IPS-18c (cell line): ENCODE measurements at regions not wholly inside any gene's neighbourhood (a gene's known extent, or its start where the extent isn't known, plus 50 kb on each side); places are given as distances from the start of the nearest gene placed in this dataset.

Source experiments
- H3K4me3 ChIP-seq: 2 replicates; pipeline ENCODE4 v1.7.0; 2013; ENCODE audit warnings: low read depth, mild to moderate bottlenecking, low read length, moderate library complexity; ENCODE audit not compliant: insufficient read depth
- H3K9me3 ChIP-seq: one replicate; pipeline ENCODE4 v1.6.1; 2013; ENCODE audit warnings: mild to moderate bottlenecking, low read length, moderate library complexity; ENCODE audit not compliant: control insufficient read depth, insufficient read depth

- H3K4me3 ChIP-seq, result no peak overlapping the region
Observed at GRCh38 chr4:33536898-33537297, 2707.4 kb downstream of the ARAP2 start.

GRCh38 chr4:33537527-33537926 lies 2706.8 kb downstream of the ARAP2 start:
- H3K9me3 ChIP-seq, result no peaks in the 10 kb centered on the region
- no peak overlapping the region for H3K4me3 ChIP-seq

More at GRCh38 chr4:33536898-33537297, 2707.4 kb downstream of the ARAP2 start:
- H3K9me3 ChIP-seq, result no peaks in the 10 kb centered on the region

- H3K9me3 ChIP-seq, result no peaks in the 10 kb centered on the region
Observed at GRCh38 chr4:33543941-33544450, 2700.3 kb downstream of the ARAP2 start.

GRCh38 chr4:33551244-33551643 lies 2693.1 kb downstream of the ARAP2 start:
- no peak overlapping the region for H3K4me3 ChIP-seq
- no peaks in the 10 kb centered on the region for H3K9me3 ChIP-seq

More at GRCh38 chr4:33543941-33544450, 2700.3 kb downstream of the ARAP2 start:
- H3K4me3 ChIP-seq, result no peak overlapping the region

- Histone ChIP-seq H3K4me3 (no peak overlapping the region), H3K9me3 (no peaks in the 10 kb centered on the region)
Observed at GRCh38 chr4:33561259-33561658, 2683.1 kb downstream of the ARAP2 start.

GRCh38 chr4:33566649-33567048 lies 2677.7 kb downstream of the ARAP2 start:
- no peaks in the 10 kb centered on the region for H3K9me3 ChIP-seq
- no peak overlapping the region for H3K4me3 ChIP-seq

GRCh38 chr4:33577791-33578190 lies 2666.5 kb downstream of the ARAP2 start:
- Histone ChIP-seq H3K4me3 (no peak overlapping the region), H3K9me3 (no peaks in the 10 kb centered on the region)

GRCh38 chr4:33579951-33580350 lies 2664.4 kb downstream of the ARAP2 start:
- Histone ChIP-seq H3K9me3 (no peaks in the 10 kb centered on the region), H3K4me3 (no peak overlapping the region)

- Histone ChIP-seq H3K9me3 (peaks cover 16% of the 10 kb centered on the region), H3K4me3 (no peak overlapping the region)
Observed at GRCh38 chr4:33592701-33593100, 2651.6 kb downstream of the ARAP2 start.

- peaks cover 5% of the 10 kb centered on the region for H3K9me3 ChIP-seq
- H3K4me3 ChIP-seq, result no peak overlapping the region
Observed at GRCh38 chr4:33606951-33607350, 2637.4 kb downstream of the ARAP2 start.

GRCh38 chr4:33616121-33616520 lies 2628.2 kb downstream of the ARAP2 start:
- H3K4me3 ChIP-seq, result no peak overlapping the region
- H3K9me3 ChIP-seq, result no peaks in the 10 kb centered on the region

GRCh38 chr4:33625748-33626147 lies 2618.6 kb downstream of the ARAP2 start:
- no peaks in the 10 kb centered on the region for H3K9me3 ChIP-seq
- H3K4me3 ChIP-seq, result no peak overlapping the region

- Histone ChIP-seq H3K9me3 (no peaks in the 10 kb centered on the region), H3K4me3 (no peak overlapping the region)
Observed at GRCh38 chr4:33626221-33626620, 2618.1 kb downstream of the ARAP2 start.

- no peak overlapping the region for H3K4me3 ChIP-seq
Observed at GRCh38 chr4:33628296-33628695, 2616.0 kb downstream of the ARAP2 start.

GRCh38 chr4:33649015-33649414 lies 2595.3 kb downstream of the ARAP2 start:
- Histone ChIP-seq H3K4me3 (no peak overlapping the region), H3K9me3 (no peaks in the 10 kb centered on the region)

More at GRCh38 chr4:33628296-33628695, 2616.0 kb downstream of the ARAP2 start:
- no peaks in the 10 kb centered on the region for H3K9me3 ChIP-seq

GRCh38 chr4:33649471-33649870 lies 2594.8 kb downstream of the ARAP2 start:
- H3K4me3 ChIP-seq, result no peak overlapping the region
- no peaks in the 10 kb centered on the region for H3K9me3 ChIP-seq

- Histone ChIP-seq H3K9me3 (no peaks in the 10 kb centered on the region), H3K4me3 (no peak overlapping the region)
Observed at GRCh38 chr4:33650036-33650435, 2594.3 kb downstream of the ARAP2 start.

GRCh38 chr4:33658971-33659370 lies 2585.3 kb downstream of the ARAP2 start:
- Histone ChIP-seq H3K9me3 (no peaks in the 10 kb centered on the region), H3K4me3 (no peak overlapping the region)

- H3K9me3 ChIP-seq, result no peaks in the 10 kb centered on the region
Observed at GRCh38 chr4:33661636-33662035, 2582.7 kb downstream of the ARAP2 start.

More at GRCh38 chr4:33661636-33662035, 2582.7 kb downstream of the ARAP2 start:
- no peak overlapping the region for H3K4me3 ChIP-seq
